ENCODE measurements at regions not wholly inside any gene's neighbourhood (a gene's known extent, or its start where the extent isn't known, plus 50 kb on each side); places are given as distances from the start of the nearest gene placed in this dataset.

- no peak for TF ChIP-seq CTCF (IDR thresholded peaks at IDR 0.05; ENCODE audit: poor library complexity, severe bottlenecking)
- no peak for TF ChIP-seq EZH2 (IDR thresholded peaks at IDR 0.05; ENCODE audit: borderline replicate concordance, insufficient read depth, low read length, poor library complexity, severe bottlenecking)
- TF ChIP-seq RAD21 (conservative IDR thresholded peaks at IDR 0.05): no peak
- no peak for TF ChIP-seq EP300 (conservative IDR thresholded peaks at IDR 0.05; ENCODE audit: poor library complexity, severe bottlenecking)
- TF ChIP-seq REST (IDR thresholded peaks at IDR 0.05; ENCODE audit: borderline replicate concordance): no peak
- TF ChIP-seq POLR2AphosphoS5 (IDR thresholded peaks at IDR 0.05): no peak
- no peak for TF ChIP-seq MXI1 (conservative IDR thresholded peaks at IDR 0.05; ENCODE audit: poor library complexity, severe bottlenecking)
- no peak for TF ChIP-seq SMC3 (conservative IDR thresholded peaks at IDR 0.05; ENCODE audit: poor library complexity)
- no peak for TF ChIP-seq TAF1 (IDR thresholded peaks at IDR 0.05; ENCODE audit: low read depth)
Measured at GRCh38 chr6:75029333-75029732, 176.5 kb downstream of the COL12A1 start.

Data from neural cell (in vitro differentiated cells).